GM18867 (cell line): ENCODE measurements at regions not wholly inside any gene's neighbourhood (a gene's known extent, or its start where the extent isn't known, plus 50 kb on each side); places are given as distances from the start of the nearest gene placed in this dataset.
A peak's percentile ranks its signal among the peaks of the same experiment; 100 is the strongest.

Source experiments
- ATAC-seq: cut with Tn5 transposase; IDR thresholded peaks from one replicate; pipeline ENCODE4 v1.9.1; 2021; ENCODE audit warnings: mild to moderate bottlenecking, moderate library complexity; ENCODE audit not compliant: unreplicated experiment

- ATAC-seq: no peak
Observed at GRCh38 chr3:44015170-44015569, 226.5 kb upstream of the TOPAZ1 start.

GRCh38 chr3:44016818-44017217 lies 224.9 kb upstream of the TOPAZ1 start:
- ATAC-seq: no peak

- no peak for ATAC-seq
Observed at GRCh38 chr3:44018926-44019325, 222.8 kb upstream of the TOPAZ1 start.

GRCh38 chr3:44019736-44020135 lies 221.9 kb upstream of the TOPAZ1 start:
- no peak for ATAC-seq

- no peak for ATAC-seq
Observed at GRCh38 chr3:44020143-44020542, 221.5 kb upstream of the TOPAZ1 start.

GRCh38 chr3:44021651-44022594 lies 219.8 kb upstream of the TOPAZ1 start:
- ATAC-seq: no peak

- no peak for ATAC-seq
Observed at GRCh38 chr3:44023961-44024593, 217.6 kb upstream of the TOPAZ1 start.

- no peak for ATAC-seq
Observed at GRCh38 chr3:44026220-44026865, 215.3 kb upstream of the TOPAZ1 start.

- no peak for ATAC-seq
Observed at GRCh38 chr3:44029100-44029499, 212.6 kb upstream of the TOPAZ1 start.

- no peak for ATAC-seq
Observed at GRCh38 chr3:44030285-44030684, 211.4 kb upstream of the TOPAZ1 start.

- ATAC-seq: no peak
Observed at GRCh38 chr3:44030687-44031305, 210.9 kb upstream of the TOPAZ1 start.

- ATAC-seq: no peak
Observed at GRCh38 chr3:44031387-44032380, 210.0 kb upstream of the TOPAZ1 start.

- no peak for ATAC-seq
Observed at GRCh38 chr3:44032487-44032886, 209.2 kb upstream of the TOPAZ1 start.

GRCh38 chr3:44033123-44033522 lies 208.6 kb upstream of the TOPAZ1 start:
- no peak for ATAC-seq

GRCh38 chr3:44036850-44037249 lies 204.8 kb upstream of the TOPAZ1 start:
- no peak for ATAC-seq

- ATAC-seq: no peak
Observed at GRCh38 chr3:44039006-44039405, 202.7 kb upstream of the TOPAZ1 start.

- no peak for ATAC-seq
Observed at GRCh38 chr3:44041726-44042125, 200.0 kb upstream of the TOPAZ1 start.

GRCh38 chr3:44042772-44043171 lies 198.9 kb upstream of the TOPAZ1 start:
- no peak for ATAC-seq

- ATAC-seq: peak; percentile 79
Observed at GRCh38 chr3:44045476-44046275, 196.0 kb upstream of the TOPAZ1 start.
